ENCODE measurements at regions not wholly inside any gene's neighbourhood (a gene's known extent, or its start where the extent isn't known, plus 50 kb on each side); places are given as distances from the start of the nearest gene placed in this dataset.

GRCh38 chr4:34138385-34138784, 2105.9 kb downstream of the ARAP2 start:
- TF ChIP-seq CTCF (IDR thresholded peaks at IDR 0.05; ENCODE audit: low read depth, low read length) = no peak
- DNase-seq (ENCODE audit: extremely low read depth, low read depth) = no peak

- DNase-seq (ENCODE audit: extremely low read depth, low read depth) = no peak
- TF ChIP-seq CTCF (IDR thresholded peaks at IDR 0.05; ENCODE audit: low read depth, low read length) = no peak
These were observed 2105.0 kb downstream of the ARAP2 start for GRCh38 chr4:34139346-34139745.

- no peak for DNase-seq (ENCODE audit: extremely low read depth, low read depth)
- TF ChIP-seq CTCF (IDR thresholded peaks at IDR 0.05; ENCODE audit: low read depth, low read length) = no peak
These were observed 2095.9 kb downstream of the ARAP2 start for GRCh38 chr4:34148322-34148908.

- TF ChIP-seq CTCF (IDR thresholded peaks at IDR 0.05; ENCODE audit: low read depth, low read length) = no peak
These were observed 2086.8 kb downstream of the ARAP2 start for GRCh38 chr4:34157547-34157946.

GRCh38 chr4:34158878-34159277, 2085.4 kb downstream of the ARAP2 start:
- DNase-seq (ENCODE audit: extremely low read depth, low read depth) = no peak
- no peak for TF ChIP-seq CTCF (IDR thresholded peaks at IDR 0.05; ENCODE audit: low read depth, low read length)

More at GRCh38 chr4:34157547-34157946, 2086.8 kb downstream of the ARAP2 start:
- no peak for DNase-seq (ENCODE audit: extremely low read depth, low read depth)

- no peak for DNase-seq (ENCODE audit: extremely low read depth, low read depth)
- no peak for TF ChIP-seq CTCF (IDR thresholded peaks at IDR 0.05; ENCODE audit: low read depth, low read length)
These were observed 2073.4 kb downstream of the ARAP2 start for GRCh38 chr4:34170946-34171345.

- no peak for DNase-seq (ENCODE audit: extremely low read depth, low read depth)
- no peak for TF ChIP-seq CTCF (IDR thresholded peaks at IDR 0.05; ENCODE audit: low read depth, low read length)
These were observed 2067.7 kb downstream of the ARAP2 start for GRCh38 chr4:34176609-34177008.
